ENCODE measurements at regions not wholly inside any gene's neighbourhood (a gene's known extent, or its start where the extent isn't known, plus 50 kb on each side); places are given as distances from the start of the nearest gene placed in this dataset.

DNA sequence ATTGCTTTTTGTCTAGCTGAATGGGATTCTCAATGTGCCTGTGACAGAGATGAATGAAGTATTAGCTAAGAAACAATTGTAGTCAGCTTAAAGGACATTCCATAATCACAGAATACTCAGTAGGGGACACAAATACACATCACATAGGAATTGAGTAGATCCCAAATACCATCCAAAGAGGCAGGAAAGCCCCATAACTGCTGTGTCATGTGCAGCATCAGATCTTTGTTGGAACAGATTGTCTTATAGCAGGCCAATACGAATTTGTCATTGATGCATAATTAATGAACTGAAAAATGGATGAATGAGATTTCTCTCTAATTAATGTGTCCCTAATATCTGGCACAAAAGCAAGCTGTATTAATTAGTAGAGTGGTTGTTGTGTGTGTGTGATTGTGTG lies 82.3 kb upstream of the S1PR1 start:
- H3K4me1 ChIP-seq (ENCODE audit: control insufficient read depth in 2 of 2, insufficient read depth in 2 of 2, low read length in 2 of 2), result no peaks in the 10 kb centered on the region
- H3K36me3 ChIP-seq (ENCODE audit: control insufficient read depth in 2 of 2, insufficient read depth in 2 of 2, low read length in 2 of 2), result no peaks in the 10 kb centered on the region
- no peak overlapping the region for H3K9ac ChIP-seq (ENCODE audit: low read depth in 1 of 2, low read length in 2 of 2)
- no peak overlapping the region for H3K27ac ChIP-seq (ENCODE audit: low read depth in 2 of 2, low read length in 2 of 2)
- H3K9me3 ChIP-seq (ENCODE audit: control insufficient read depth in 2 of 2, low read length in 2 of 2), result no peaks in the 10 kb centered on the region
- H3K4me3 ChIP-seq (ENCODE audit: low read length in 2 of 2), result no peak overlapping the region
- no peaks in the 10 kb centered on the region for H3K27me3 ChIP-seq (ENCODE audit: control insufficient read depth in 2 of 2, insufficient read depth in 2 of 2, low read length in 2 of 2)

DNA sequence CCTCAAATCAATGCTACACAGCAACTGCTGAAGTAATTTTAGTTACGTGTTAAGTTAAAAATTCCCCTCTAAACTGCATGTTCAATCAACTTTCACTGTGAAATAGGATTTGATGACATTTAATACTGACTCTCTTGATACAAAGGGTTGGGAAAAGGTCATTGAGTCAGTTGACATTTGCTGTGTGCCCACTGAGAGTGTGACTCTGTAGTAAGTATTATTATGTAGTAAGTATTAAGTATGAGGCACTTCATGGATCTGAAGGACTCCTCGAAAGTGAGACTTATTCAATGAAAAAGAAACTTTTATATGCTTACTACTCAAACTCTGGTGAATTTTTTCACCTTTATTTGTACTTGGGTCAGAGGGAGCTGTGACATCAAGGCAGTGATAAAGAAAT lies 83.1 kb upstream of the S1PR1 start:
- H3K36me3 ChIP-seq (ENCODE audit: control insufficient read depth in 2 of 2, insufficient read depth in 2 of 2, low read length in 2 of 2), result no peaks in the 10 kb centered on the region
- no peak overlapping the region for H3K27ac ChIP-seq (ENCODE audit: low read depth in 2 of 2, low read length in 2 of 2)
- H3K4me3 ChIP-seq (ENCODE audit: low read length in 2 of 2), result no peak overlapping the region
- no peaks in the 10 kb centered on the region for H3K27me3 ChIP-seq (ENCODE audit: control insufficient read depth in 2 of 2, insufficient read depth in 2 of 2, low read length in 2 of 2)
- no peaks in the 10 kb centered on the region for H3K4me1 ChIP-seq (ENCODE audit: control insufficient read depth in 2 of 2, insufficient read depth in 2 of 2, low read length in 2 of 2)
- no peaks in the 10 kb centered on the region for H3K9me3 ChIP-seq (ENCODE audit: control insufficient read depth in 2 of 2, low read length in 2 of 2)
- no peak overlapping the region for H3K9ac ChIP-seq (ENCODE audit: low read depth in 1 of 2, low read length in 2 of 2)

DNA sequence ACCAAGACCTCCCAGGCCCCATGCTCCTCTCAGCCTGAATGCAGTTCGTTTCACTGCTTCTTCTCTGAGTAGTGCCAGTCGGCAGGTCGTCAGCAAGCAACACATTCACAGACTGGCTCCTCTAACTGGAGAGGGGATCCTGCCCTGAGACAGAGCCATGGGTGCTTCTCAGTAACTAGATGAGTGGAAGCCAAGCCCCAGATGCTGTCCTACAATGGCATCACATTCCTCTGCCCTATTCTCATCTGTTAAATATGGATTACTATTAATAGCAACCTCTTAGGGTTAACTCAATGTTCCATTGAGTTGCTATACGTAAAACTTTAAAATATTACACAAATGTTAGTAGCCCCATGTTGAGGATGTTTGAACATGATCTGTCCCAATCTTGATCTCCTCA lies 84.2 kb upstream of the S1PR1 start:
- Histone ChIP-seq H3K36me3 (ENCODE audit: control insufficient read depth in 2 of 2, insufficient read depth in 2 of 2, low read length in 2 of 2) (no peaks in the 10 kb centered on the region), H3K4me3 (ENCODE audit: low read length in 2 of 2) (no peak overlapping the region), H3K9me3 (ENCODE audit: control insufficient read depth in 2 of 2, low read length in 2 of 2) (no peaks in the 10 kb centered on the region), H3K27ac (ENCODE audit: low read depth in 2 of 2, low read length in 2 of 2) (no peak overlapping the region), H3K27me3 (ENCODE audit: control insufficient read depth in 2 of 2, insufficient read depth in 2 of 2, low read length in 2 of 2) (no peaks in the 10 kb centered on the region), H3K4me1 (ENCODE audit: control insufficient read depth in 2 of 2, insufficient read depth in 2 of 2, low read length in 2 of 2) (no peaks in the 10 kb centered on the region), H3K9ac (ENCODE audit: low read depth in 1 of 2, low read length in 2 of 2) (no peak overlapping the region)

DNA sequence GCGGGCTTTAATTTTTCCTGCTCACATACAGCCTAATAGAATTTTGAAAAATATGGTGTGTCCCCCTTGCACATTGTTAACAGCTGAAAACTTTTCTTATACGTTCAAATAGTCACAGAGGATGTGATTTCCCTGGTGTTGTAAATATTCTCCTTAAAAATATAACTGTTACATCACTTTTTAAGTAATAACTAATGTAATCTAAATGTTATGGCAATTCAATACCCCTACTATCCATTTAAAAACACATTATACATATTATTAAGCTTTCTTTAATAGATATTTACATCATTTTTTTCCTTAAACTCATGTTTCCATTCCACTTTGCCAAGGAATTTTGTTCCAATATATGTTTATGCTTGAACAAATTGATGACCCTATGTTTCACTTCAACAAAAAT lies 85.5 kb upstream of the S1PR1 start:
- no peak overlapping the region for H3K9ac ChIP-seq (ENCODE audit: low read depth in 1 of 2, low read length in 2 of 2)
- H3K27me3 ChIP-seq (ENCODE audit: control insufficient read depth in 2 of 2, insufficient read depth in 2 of 2, low read length in 2 of 2), result no peaks in the 10 kb centered on the region
- no peaks in the 10 kb centered on the region for H3K4me1 ChIP-seq (ENCODE audit: control insufficient read depth in 2 of 2, insufficient read depth in 2 of 2, low read length in 2 of 2)
- no peaks in the 10 kb centered on the region for H3K9me3 ChIP-seq (ENCODE audit: control insufficient read depth in 2 of 2, low read length in 2 of 2)
- H3K27ac ChIP-seq (ENCODE audit: low read depth in 2 of 2, low read length in 2 of 2), result no peak overlapping the region
- H3K36me3 ChIP-seq (ENCODE audit: control insufficient read depth in 2 of 2, insufficient read depth in 2 of 2, low read length in 2 of 2), result no peaks in the 10 kb centered on the region
- no peak overlapping the region for H3K4me3 ChIP-seq (ENCODE audit: low read length in 2 of 2)

DNA sequence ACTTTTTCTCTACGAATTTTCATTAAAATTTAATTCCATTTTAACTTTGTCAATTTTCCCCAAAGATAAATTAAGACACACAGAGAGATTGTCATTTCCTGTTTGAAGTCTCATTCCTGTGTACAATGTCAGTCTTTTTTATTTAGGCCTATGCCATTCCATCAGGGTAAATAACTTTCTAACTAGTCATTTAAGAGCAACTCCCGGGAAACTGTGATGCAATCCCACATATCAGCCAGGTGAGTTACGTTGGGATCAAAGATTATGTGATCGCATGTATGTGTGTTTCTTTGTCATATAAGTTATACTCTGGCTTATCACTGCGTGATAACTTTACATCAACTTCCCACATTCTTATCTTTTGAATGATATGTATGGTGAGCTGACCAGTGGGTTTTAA lies 86.1 kb upstream of the S1PR1 start:
- no peak overlapping the region for H3K4me3 ChIP-seq (ENCODE audit: low read length in 2 of 2)
- no peak overlapping the region for H3K27ac ChIP-seq (ENCODE audit: low read depth in 2 of 2, low read length in 2 of 2)
- no peaks in the 10 kb centered on the region for H3K9me3 ChIP-seq (ENCODE audit: control insufficient read depth in 2 of 2, low read length in 2 of 2)
- H3K4me1 ChIP-seq (ENCODE audit: control insufficient read depth in 2 of 2, insufficient read depth in 2 of 2, low read length in 2 of 2), result no peaks in the 10 kb centered on the region
- H3K9ac ChIP-seq (ENCODE audit: low read depth in 1 of 2, low read length in 2 of 2), result no peak overlapping the region
- no peaks in the 10 kb centered on the region for H3K36me3 ChIP-seq (ENCODE audit: control insufficient read depth in 2 of 2, insufficient read depth in 2 of 2, low read length in 2 of 2)
- H3K27me3 ChIP-seq (ENCODE audit: control insufficient read depth in 2 of 2, insufficient read depth in 2 of 2, low read length in 2 of 2), result no peaks in the 10 kb centered on the region

DNA sequence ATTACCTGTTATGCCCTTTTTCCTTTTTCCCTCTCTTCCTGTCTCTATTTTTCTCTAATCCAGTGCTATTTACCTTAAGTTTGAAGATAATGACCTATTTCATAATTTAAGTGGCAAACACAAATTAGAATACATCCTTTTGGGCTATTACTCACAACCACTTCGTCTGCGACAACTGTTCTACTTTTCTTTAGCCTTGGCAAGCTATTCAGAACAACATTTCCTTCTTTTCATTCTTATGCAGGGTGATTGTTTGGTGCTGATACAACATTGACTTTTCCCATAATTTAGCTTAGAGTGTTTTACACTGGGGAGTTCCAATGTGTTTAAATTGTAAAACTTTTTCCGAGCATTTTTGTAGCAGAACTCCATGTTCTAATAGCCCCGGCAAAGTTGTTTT lies 86.6 kb upstream of the S1PR1 start:
- no peaks in the 10 kb centered on the region for H3K27me3 ChIP-seq (ENCODE audit: control insufficient read depth in 2 of 2, insufficient read depth in 2 of 2, low read length in 2 of 2)
- H3K9ac ChIP-seq (ENCODE audit: low read depth in 1 of 2, low read length in 2 of 2), result no peak overlapping the region
- H3K4me1 ChIP-seq (ENCODE audit: control insufficient read depth in 2 of 2, insufficient read depth in 2 of 2, low read length in 2 of 2), result no peaks in the 10 kb centered on the region
- H3K4me3 ChIP-seq (ENCODE audit: low read length in 2 of 2), result no peak overlapping the region
- H3K36me3 ChIP-seq (ENCODE audit: control insufficient read depth in 2 of 2, insufficient read depth in 2 of 2, low read length in 2 of 2), result no peaks in the 10 kb centered on the region
- no peak overlapping the region for H3K27ac ChIP-seq (ENCODE audit: low read depth in 2 of 2, low read length in 2 of 2)
- no peaks in the 10 kb centered on the region for H3K9me3 ChIP-seq (ENCODE audit: control insufficient read depth in 2 of 2, low read length in 2 of 2)

DNA sequence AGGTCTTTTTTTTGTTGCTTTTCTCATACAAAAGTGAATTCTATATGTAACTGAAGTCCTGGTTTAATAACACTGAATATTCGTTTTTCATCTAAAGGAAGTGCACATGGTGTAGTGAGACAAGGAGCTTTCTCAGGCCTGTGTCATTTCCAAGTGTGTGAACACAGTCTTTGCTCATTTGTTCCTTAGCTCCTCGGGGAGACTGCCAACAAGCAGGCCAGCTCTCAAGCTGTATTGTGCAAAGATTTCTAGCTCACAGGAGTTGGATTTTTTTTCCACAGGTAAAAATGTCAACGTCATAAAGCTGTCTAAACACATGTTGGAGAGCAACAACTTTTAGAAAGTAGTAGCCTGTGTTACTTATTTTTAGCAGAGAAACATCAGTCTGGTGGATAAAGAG lies 87.8 kb upstream of the S1PR1 start:
- Histone ChIP-seq H3K9me3 (ENCODE audit: control insufficient read depth in 2 of 2, low read length in 2 of 2) (no peaks in the 10 kb centered on the region), H3K9ac (ENCODE audit: low read depth in 1 of 2, low read length in 2 of 2) (no peak overlapping the region), H3K36me3 (ENCODE audit: control insufficient read depth in 2 of 2, insufficient read depth in 2 of 2, low read length in 2 of 2) (no peaks in the 10 kb centered on the region), H3K27ac (ENCODE audit: low read depth in 2 of 2, low read length in 2 of 2) (no peak overlapping the region), H3K27me3 (ENCODE audit: control insufficient read depth in 2 of 2, insufficient read depth in 2 of 2, low read length in 2 of 2) (no peaks in the 10 kb centered on the region), H3K4me1 (ENCODE audit: control insufficient read depth in 2 of 2, insufficient read depth in 2 of 2, low read length in 2 of 2) (no peaks in the 10 kb centered on the region), H3K4me3 (ENCODE audit: low read length in 2 of 2) (no peak overlapping the region)

DNA sequence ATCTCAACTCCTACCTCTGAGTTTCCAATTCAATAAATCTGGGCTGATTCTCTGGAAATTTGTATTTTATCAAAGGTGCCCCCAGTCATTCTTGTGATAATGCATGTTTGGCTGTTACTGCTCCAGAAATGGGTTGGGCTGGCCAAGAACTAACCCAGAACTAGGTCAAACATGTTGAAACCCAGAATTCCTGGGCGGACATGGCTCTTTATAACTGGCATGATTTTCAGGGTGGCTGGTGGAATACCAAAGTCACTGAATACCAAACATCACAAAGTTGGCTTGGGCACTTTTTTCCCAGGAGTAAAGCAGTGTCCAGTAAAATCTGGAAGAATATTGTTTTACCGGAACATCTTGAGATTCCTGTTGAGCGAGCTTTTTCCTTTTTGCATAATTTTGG lies 89.4 kb upstream of the S1PR1 start:
- Histone ChIP-seq H3K4me1 (ENCODE audit: control insufficient read depth in 2 of 2, insufficient read depth in 2 of 2, low read length in 2 of 2) (no peaks in the 10 kb centered on the region), H3K36me3 (ENCODE audit: control insufficient read depth in 2 of 2, insufficient read depth in 2 of 2, low read length in 2 of 2) (no peaks in the 10 kb centered on the region), H3K27ac (ENCODE audit: low read depth in 2 of 2, low read length in 2 of 2) (no peak overlapping the region), H3K27me3 (ENCODE audit: control insufficient read depth in 2 of 2, insufficient read depth in 2 of 2, low read length in 2 of 2) (no peaks in the 10 kb centered on the region), H3K9ac (ENCODE audit: low read depth in 1 of 2, low read length in 2 of 2) (no peak overlapping the region), H3K9me3 (ENCODE audit: control insufficient read depth in 2 of 2, low read length in 2 of 2) (no peaks in the 10 kb centered on the region), H3K4me3 (ENCODE audit: low read length in 2 of 2) (no peak overlapping the region)

DNA sequence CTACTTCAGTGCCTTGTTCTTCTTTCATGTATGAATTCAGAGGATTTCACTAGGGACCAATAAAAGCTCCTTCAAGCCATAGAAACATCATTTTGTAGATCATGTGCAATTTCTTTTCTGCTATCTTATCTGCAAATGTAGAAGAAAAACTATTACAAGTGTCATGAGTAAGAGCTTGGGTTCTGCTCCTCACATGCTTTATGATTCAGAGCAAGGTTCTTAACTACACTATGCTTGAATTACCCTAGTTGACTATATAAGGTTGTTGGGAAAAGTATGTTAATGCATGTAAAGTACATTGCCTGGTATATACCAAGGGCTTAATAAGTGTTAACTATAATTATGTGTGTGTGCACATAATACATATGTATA lies 91.4 kb upstream of the S1PR1 start:
- no peaks in the 10 kb centered on the region for H3K9me3 ChIP-seq (ENCODE audit: control insufficient read depth in 2 of 2, low read length in 2 of 2)
- no peak overlapping the region for H3K27ac ChIP-seq (ENCODE audit: low read depth in 2 of 2, low read length in 2 of 2)
- H3K4me3 ChIP-seq (ENCODE audit: low read length in 2 of 2), result no peak overlapping the region
- H3K9ac ChIP-seq (ENCODE audit: low read depth in 1 of 2, low read length in 2 of 2), result no peak overlapping the region
- no peaks in the 10 kb centered on the region for H3K27me3 ChIP-seq (ENCODE audit: control insufficient read depth in 2 of 2, insufficient read depth in 2 of 2, low read length in 2 of 2)
- no peaks in the 10 kb centered on the region for H3K4me1 ChIP-seq (ENCODE audit: control insufficient read depth in 2 of 2, insufficient read depth in 2 of 2, low read length in 2 of 2)
- H3K36me3 ChIP-seq (ENCODE audit: control insufficient read depth in 2 of 2, insufficient read depth in 2 of 2, low read length in 2 of 2), result no peaks in the 10 kb centered on the region

DNA sequence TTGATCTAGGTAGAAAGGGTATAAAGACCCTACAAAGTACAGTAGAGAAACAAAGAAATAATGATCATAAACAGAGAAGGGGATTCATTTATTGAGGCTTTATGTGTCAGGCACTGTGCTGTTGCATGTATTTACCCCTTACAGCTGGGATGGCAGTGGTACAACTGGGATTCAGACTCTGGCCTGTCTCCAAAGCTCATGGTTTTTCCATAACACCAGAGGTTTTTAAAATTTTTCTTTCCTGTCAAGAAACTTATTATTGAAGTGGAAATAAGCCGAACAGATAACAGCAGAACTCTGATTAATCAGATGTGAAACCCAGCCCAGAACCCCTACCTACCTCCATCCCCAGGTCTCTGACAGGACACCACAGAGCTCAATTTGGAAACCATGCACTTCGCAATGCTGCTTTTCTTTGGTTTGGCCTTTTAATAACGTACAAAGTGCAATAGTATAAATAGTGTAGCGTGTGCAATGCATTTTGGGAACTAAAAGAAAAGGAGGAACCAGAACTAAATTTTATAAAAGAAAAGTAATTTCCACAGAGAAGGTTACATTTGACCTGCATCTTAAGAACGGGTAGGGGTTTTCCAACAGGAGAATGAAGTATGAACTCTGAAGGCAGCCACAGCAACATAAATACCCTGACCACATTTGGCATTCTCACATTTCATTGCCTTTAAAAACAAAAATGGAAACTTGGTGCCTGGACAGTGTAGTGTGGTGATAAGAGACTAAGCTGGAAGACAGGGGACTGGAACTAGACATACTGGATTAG lies 92.0 kb upstream of the S1PR1 start:
- Histone ChIP-seq H3K4me3 (ENCODE audit: low read length in 2 of 2) (no peak overlapping the region), H3K4me1 (ENCODE audit: control insufficient read depth in 2 of 2, insufficient read depth in 2 of 2, low read length in 2 of 2) (no peaks in the 10 kb centered on the region), H3K9ac (ENCODE audit: low read depth in 1 of 2, low read length in 2 of 2) (no peak overlapping the region), H3K27me3 (ENCODE audit: control insufficient read depth in 2 of 2, insufficient read depth in 2 of 2, low read length in 2 of 2) (no peaks in the 10 kb centered on the region), H3K27ac (ENCODE audit: low read depth in 2 of 2, low read length in 2 of 2) (no peak overlapping the region), H3K9me3 (ENCODE audit: control insufficient read depth in 2 of 2, low read length in 2 of 2) (no peaks in the 10 kb centered on the region), H3K36me3 (ENCODE audit: control insufficient read depth in 2 of 2, insufficient read depth in 2 of 2, low read length in 2 of 2) (no peaks in the 10 kb centered on the region)

DNA sequence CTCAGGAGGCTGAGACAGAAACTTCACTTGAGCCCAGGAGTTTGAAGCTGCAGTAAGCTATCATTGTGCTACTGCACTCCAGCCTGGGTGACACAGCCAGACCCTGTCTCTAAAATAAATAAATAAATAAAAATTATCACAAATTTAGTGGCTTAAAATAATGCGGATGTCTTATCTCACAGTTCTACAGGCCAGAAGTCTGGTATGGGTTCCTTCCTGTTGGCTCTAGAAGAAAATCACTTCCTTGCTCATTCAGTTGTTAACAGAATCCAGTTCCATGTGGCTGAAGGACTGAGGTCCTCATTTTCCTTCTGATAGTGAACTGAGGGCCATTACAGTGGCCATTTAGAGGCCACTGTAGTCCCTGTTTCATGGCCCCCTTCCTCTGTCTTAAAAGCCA lies 94.6 kb upstream of the S1PR1 start:
- H3K4me1 ChIP-seq (ENCODE audit: control insufficient read depth in 2 of 2, insufficient read depth in 2 of 2, low read length in 2 of 2), result no peaks in the 10 kb centered on the region
- H3K4me3 ChIP-seq (ENCODE audit: low read length in 2 of 2), result no peak overlapping the region
- no peaks in the 10 kb centered on the region for H3K9me3 ChIP-seq (ENCODE audit: control insufficient read depth in 2 of 2, low read length in 2 of 2)
- no peak overlapping the region for H3K27ac ChIP-seq (ENCODE audit: low read depth in 2 of 2, low read length in 2 of 2)
- H3K36me3 ChIP-seq (ENCODE audit: control insufficient read depth in 2 of 2, insufficient read depth in 2 of 2, low read length in 2 of 2), result no peaks in the 10 kb centered on the region
- no peaks in the 10 kb centered on the region for H3K27me3 ChIP-seq (ENCODE audit: control insufficient read depth in 2 of 2, insufficient read depth in 2 of 2, low read length in 2 of 2)
- no peak overlapping the region for H3K9ac ChIP-seq (ENCODE audit: low read depth in 1 of 2, low read length in 2 of 2)
